Keratinocyte (primary cell): ENCODE measurements at regions not wholly inside any gene's neighbourhood (a gene's known extent, or its start where the extent isn't known, plus 50 kb on each side); places are given as distances from the start of the nearest gene placed in this dataset.

ENCODE experiments used
- CTCF ChIP-seq, 3 experiments: IDR thresholded peaks in 1 of 3; conservative IDR thresholded peaks in 1 of 3; optimal IDR thresholded peaks in 1 of 3; 2 replicates in 2 of 3; 3 replicates in 1 of 3; pipeline versions ENCODE3 to v1.5.1; 2011; ENCODE audit warnings: low read length in 3 of 3, mild to moderate bottlenecking in 3 of 3, moderate library complexity in 2 of 3, control low read depth in 1 of 3, inconsistent platforms in 1 of 3; ENCODE audit not compliant: insufficient read depth in 2 of 3; ENCODE audit errors: extremely low read depth in 1 of 3
- EZH2 ChIP-seq: IDR thresholded peaks from one replicate; pipeline ENCODE4 v1.6.1; 2012; ENCODE audit warnings: inconsistent platforms, mild to moderate bottlenecking, low read length, moderate library complexity

- TF ChIP-seq CTCF (optimal IDR thresholded peaks at IDR 0.05 in 1 of 3, IDR thresholded peaks at IDR 0.05 in 1 of 3, conservative IDR thresholded peaks at IDR 0.05 in 1 of 3; ENCODE audit: extremely low read depth in 1 of 3, insufficient read depth in 2 of 3, low read length in 3 of 3) (no peak), EZH2 (no peak)
Observed at GRCh38 chr22:47367107-47367690, 604.7 kb downstream of the TBC1D22A start.
